ENCODE measurements at regions not wholly inside any gene's neighbourhood (a gene's known extent, or its start where the extent isn't known, plus 50 kb on each side); places are given as distances from the start of the nearest gene placed in this dataset.

DNA sequence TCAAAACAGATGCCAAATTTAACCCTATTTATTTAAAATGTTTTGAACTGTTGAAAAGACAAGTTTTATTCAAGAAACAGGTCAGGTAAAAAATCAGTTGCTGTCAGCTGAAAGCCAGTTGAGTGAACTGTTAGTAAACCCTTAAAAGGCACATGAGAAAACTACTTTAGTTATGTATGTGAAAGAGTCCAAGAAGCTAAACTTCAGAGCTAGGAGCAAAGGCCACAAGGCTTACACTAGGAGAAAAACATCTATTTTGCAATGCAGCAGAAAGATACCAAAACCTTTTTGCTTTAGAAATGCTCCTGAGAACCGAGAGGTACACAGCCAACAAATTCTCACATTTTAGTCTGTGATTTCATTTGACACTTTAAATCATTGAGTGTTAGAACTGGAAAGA, 375.2 kb downstream of the FSCB start:
- Histone ChIP-seq H3K4me1 (no peaks in the 10 kb centered on the region), H3K27ac (no peak overlapping the region), H3K36me3 (no peaks in the 10 kb centered on the region), H3K27me3 (no peaks in the 10 kb centered on the region), H3K9me3 (no peaks in the 10 kb centered on the region), H3K4me3 (no peak overlapping the region)
- no peak for DNase-seq (ENCODE audit: low spot score in 2 of 2)
- TF ChIP-seq, protein P1, sequence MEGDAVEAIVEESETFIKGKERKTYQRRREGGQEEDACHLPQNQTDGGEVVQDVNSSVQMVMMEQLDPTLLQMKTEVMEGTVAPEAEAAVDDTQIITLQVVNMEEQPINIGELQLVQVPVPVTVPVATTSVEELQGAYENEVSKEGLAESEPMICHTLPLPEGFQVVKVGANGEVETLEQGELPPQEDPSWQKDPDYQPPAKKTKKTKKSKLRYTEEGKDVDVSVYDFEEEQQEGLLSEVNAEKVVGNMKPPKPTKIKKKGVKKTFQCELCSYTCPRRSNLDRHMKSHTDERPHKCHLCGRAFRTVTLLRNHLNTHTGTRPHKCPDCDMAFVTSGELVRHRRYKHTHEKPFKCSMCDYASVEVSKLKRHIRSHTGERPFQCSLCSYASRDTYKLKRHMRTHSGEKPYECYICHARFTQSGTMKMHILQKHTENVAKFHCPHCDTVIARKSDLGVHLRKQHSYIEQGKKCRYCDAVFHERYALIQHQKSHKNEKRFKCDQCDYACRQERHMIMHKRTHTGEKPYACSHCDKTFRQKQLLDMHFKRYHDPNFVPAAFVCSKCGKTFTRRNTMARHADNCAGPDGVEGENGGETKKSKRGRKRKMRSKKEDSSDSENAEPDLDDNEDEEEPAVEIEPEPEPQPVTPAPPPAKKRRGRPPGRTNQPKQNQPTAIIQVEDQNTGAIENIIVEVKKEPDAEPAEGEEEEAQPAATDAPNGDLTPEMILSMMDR (IDR thresholded peaks at IDR 0.05): no peak
- no peak for TF ChIP-seq POLR2A (IDR thresholded peaks at IDR 0.05)
- TF ChIP-seq EP300 (IDR thresholded peaks at IDR 0.05): no peak
- 69 to 71% methylated on average over 1 of the region's 1 CpG for WGBS, 2 donors

DNA sequence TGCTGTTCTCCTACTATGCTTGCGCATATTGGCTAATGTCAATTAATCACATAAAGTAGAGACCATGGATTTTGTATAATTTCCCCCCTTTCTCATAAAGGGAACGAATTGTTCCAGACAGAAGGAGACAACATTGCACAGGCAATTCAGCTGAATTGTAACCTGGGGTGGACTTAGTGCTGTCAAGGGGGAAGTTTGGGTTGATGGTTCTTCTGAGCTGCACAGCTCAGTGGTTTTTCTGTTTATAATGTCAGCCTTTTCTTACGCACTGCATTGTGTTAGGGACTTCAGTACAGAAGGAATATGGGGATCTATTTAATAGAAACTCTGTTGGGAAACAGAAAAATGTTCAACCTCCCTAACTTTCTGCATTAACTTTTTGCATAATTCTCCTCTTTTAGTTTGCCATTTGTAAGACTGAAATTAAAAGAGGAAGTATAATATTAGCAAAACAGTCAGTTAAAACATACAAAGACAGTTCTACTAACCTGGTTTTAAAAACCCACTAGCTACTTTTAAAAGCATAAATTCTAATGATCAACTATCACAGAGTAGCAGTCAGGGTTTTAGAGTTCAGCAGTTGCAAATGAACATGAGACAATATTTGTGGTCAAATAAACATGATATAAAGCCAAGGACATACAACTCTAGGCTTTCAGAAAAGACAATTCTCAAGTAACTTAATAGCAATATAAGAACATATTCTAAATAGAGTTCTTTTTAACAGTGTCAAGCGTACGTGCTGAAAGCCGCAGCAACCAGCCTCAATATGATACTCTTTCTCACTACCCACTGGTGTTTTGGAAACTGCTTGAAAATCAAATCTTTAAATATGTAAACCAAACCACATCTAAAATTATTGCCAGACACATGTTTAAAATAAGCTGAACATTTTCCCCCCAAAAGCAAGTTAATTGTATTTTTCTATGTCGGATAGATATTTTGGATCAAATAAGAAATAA, 393.0 kb downstream of the FSCB start:
- DNase-seq (ENCODE audit: low spot score in 2 of 2): no peak
- Histone ChIP-seq H3K36me3 (no peaks in the 10 kb centered on the region), H3K9me3 (peaks cover 0 to 12% (median 0%) of the 10 kb centered on the region in 4 donors), H3K27ac (no peak overlapping the region), H3K4me3 (no peak overlapping the region), H3K4me1 (no peaks in the 10 kb centered on the region), H3K27me3 (no peaks in the 10 kb centered on the region)
- TF ChIP-seq, protein P1 (IDR thresholded peaks at IDR 0.05): no peak
- no peak for TF ChIP-seq EP300 (IDR thresholded peaks at IDR 0.05)
- WGBS, 2 donors: 88% methylated on average over 7 of the region's 7 CpGs

DNA sequence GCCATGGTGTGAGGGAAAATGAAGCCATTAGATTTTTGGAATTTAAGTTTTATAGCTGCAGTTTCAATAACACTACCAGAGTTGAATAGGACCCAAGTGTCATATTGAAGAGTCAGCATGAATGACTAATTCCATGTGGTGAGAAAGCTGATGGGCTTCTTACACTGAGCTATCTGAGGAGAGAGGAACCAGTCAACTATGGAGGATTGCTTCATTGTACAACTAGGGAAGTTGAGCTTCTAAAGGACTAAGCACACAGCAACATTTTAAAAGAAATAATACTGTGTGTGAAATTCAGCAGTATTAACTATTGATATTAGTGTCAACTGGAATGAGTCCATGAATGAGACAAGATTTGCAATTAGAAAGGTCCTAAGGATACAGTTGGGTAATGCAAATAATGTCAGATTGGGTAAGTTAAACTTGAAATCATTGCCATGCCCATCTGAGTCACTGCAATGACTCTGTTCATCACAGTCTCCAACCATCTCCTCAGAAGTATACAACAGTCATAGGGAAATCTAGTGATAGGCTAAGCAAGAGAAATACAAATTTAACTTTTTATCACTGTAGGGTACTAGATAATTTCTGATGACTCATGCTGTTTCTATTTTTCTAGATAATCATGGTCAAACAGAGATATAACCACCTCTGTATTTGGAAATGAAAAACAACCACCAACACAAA, 394.2 kb downstream of the FSCB start:
- DNase-seq (ENCODE audit: low spot score in 2 of 2): no peak
- no peak overlapping the region for H3K27ac ChIP-seq
- no peaks in the 10 kb centered on the region for H3K27me3 ChIP-seq
- no peaks in the 10 kb centered on the region for H3K36me3 ChIP-seq
- peaks cover 0 to 19% (median 0%) of the 10 kb centered on the region in 4 donors for H3K9me3 ChIP-seq
- TF ChIP-seq POLR2A (IDR thresholded peaks at IDR 0.05) (no peak), EP300 (IDR thresholded peaks at IDR 0.05) (no peak)
- TF ChIP-seq, protein P1 (IDR thresholded peaks at IDR 0.05): no peak
- no peaks in the 10 kb centered on the region for H3K4me1 ChIP-seq
- H3K4me3 ChIP-seq: no peak overlapping the region

GRCh38 chr14:44109036-44109435, 398.0 kb downstream of the FSCB start:
- Histone ChIP-seq H3K4me3 (no peak overlapping the region), H3K4me1 (no peaks in the 10 kb centered on the region), H3K27me3 (no peaks in the 10 kb centered on the region), H3K36me3 (no peaks in the 10 kb centered on the region), H3K9me3 (peaks cover 0 to 35% (median 4%) of the 10 kb centered on the region in 4 donors), H3K27ac (no peak overlapping the region)
- DNase-seq (ENCODE audit: low spot score in 2 of 2): no peak
- WGBS, 2 donors: 91 to 92% methylated on average over 1 of the region's 1 CpG
- TF ChIP-seq, protein P1 (IDR thresholded peaks at IDR 0.05): no peak
- TF ChIP-seq EP300 (IDR thresholded peaks at IDR 0.05) (no peak), POLR2A (IDR thresholded peaks at IDR 0.05) (no peak)

DNA sequence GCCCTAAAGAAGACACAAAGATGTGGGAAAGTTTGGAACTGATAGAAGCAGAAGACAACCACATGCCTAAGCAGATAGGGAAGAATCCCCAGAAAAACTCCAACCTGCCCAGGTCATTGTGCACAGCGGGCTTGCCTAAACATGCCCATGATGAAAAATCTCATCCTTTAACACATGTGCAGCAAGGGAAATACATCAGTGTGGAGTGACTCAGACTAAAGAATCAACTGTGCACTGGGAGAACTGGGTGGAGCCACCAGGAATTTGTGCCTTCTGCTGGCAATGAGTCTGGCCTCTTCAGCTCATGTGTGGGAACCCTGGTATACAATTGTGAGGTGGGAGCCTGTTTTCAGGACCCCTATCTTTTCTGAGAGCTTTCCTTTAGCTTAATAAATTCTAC, 398.5 kb downstream of the FSCB start:
- no peak for TF ChIP-seq EP300 (IDR thresholded peaks at IDR 0.05)
- TF ChIP-seq POLR2A (IDR thresholded peaks at IDR 0.05): no peak
- TF ChIP-seq, protein P1 (IDR thresholded peaks at IDR 0.05): no peak
- Histone ChIP-seq H3K4me1 (no peaks in the 10 kb centered on the region), H3K27me3 (no peaks in the 10 kb centered on the region), H3K36me3 (no peaks in the 10 kb centered on the region), H3K27ac (no peak overlapping the region), H3K9me3 (peaks cover 0 to 35% (median 4%) of the 10 kb centered on the region in 4 donors), H3K4me3 (no peak overlapping the region)
- WGBS, 2 donors: 93 to 97% methylated on average over 1 of the region's 1 CpG
- no peak for DNase-seq (ENCODE audit: low spot score in 2 of 2)
